DOHH2 (cell line): ENCODE measurements at regions not wholly inside any gene's neighbourhood (a gene's known extent, or its start where the extent isn't known, plus 50 kb on each side); places are given as distances from the start of the nearest gene placed in this dataset.

Experiments
- H3F3A ChIP-seq: fragments of 200-600 bp; sonication (generic), shearing (Covaris generic); 2 replicates; pipeline ENCODE4 v1.6.0; 2016; ENCODE audit warnings: antibody characterized with exemption, mild to moderate bottlenecking; ENCODE audit not compliant: control insufficient read depth, insufficient read depth
- H3K27ac ChIP-seq: fragments of 200-600 bp; sonication (generic); 2 replicates; pipeline ENCODE4 v1.5.1; 2014; ENCODE audit warnings: low read depth, mild to moderate bottlenecking, low read length, moderate library complexity
- H3K27me3 ChIP-seq: fragments of 200-600 bp; sonication (generic); 2 replicates; pipeline ENCODE4 v1.6.1; 2014; ENCODE audit warnings: mild to moderate bottlenecking, low read length, mixed read lengths; ENCODE audit not compliant: control insufficient read depth
- H3K36me3 ChIP-seq: fragments of 200-600 bp; sonication (generic); 2 replicates; pipeline ENCODE4 v1.6.1; 2014; ENCODE audit warnings: mild to moderate bottlenecking, low read length, moderate library complexity, mixed read lengths; ENCODE audit not compliant: control insufficient read depth
- H3K4me1 ChIP-seq: fragments of 200-600 bp; sonication (generic); 2 replicates; pipeline ENCODE4 v1.6.1; 2014; ENCODE audit warnings: mild to moderate bottlenecking, low read length, mixed read lengths; ENCODE audit not compliant: control insufficient read depth
- H3K4me2 ChIP-seq: fragments of 200-600 bp; sonication (generic); 2 replicates; pipeline ENCODE4 v1.6.0; 2014; ENCODE audit warnings: mild to moderate bottlenecking, low read length, moderate library complexity
- H3K4me3 ChIP-seq: fragments of 200-600 bp; sonication (generic); 2 replicates; pipeline ENCODE4 v1.5.1; 2014; ENCODE audit warnings: mild to moderate bottlenecking, low read length, mixed read lengths
- H3K79me2 ChIP-seq: fragments of 200-600 bp; sonication (generic); 2 replicates; pipeline ENCODE4 v1.6.1; 2014; ENCODE audit warnings: mild to moderate bottlenecking, low read length, mixed read lengths; ENCODE audit not compliant: control insufficient read depth
- H3K9me2 ChIP-seq: fragments of 200-600 bp; sonication (generic); replicated peaks from 2 replicates; pipeline ENCODE4 v1.6.1; 2014; ENCODE audit warnings: mild to moderate bottlenecking, low read length, mixed read lengths; ENCODE audit not compliant: control insufficient read depth
- H3K9me3 ChIP-seq: fragments of 200-600 bp; sonication (generic); 2 replicates; pipeline ENCODE4 v1.6.1; 2014; ENCODE audit warnings: antibody characterized with exemption, low read length, mixed read lengths; ENCODE audit not compliant: control insufficient read depth, insufficient read depth
- H4K20me1 ChIP-seq: fragments of 200-600 bp; sonication (generic); 2 replicates; pipeline ENCODE4 v1.6.0; 2014; ENCODE audit warnings: low read depth, mild to moderate bottlenecking, antibody characterized with exemption, low read length, moderate library complexity; ENCODE audit not compliant: control insufficient read depth, insufficient read depth
- EZH2phosphoT487 ChIP-seq: fragments of 200-600 bp; sonication (generic); IDR thresholded peaks from 2 replicates; pipeline ENCODE4 v1.6.1; 2017; ENCODE audit warnings: borderline replicate concordance, mild to moderate bottlenecking, antibody characterized with exemption, low read length, moderate library complexity, mixed read lengths
- TF ChIP-seq, protein P1 (sequence below): fragments of 200-600 bp; sonication (generic); IDR thresholded peaks from one replicate; pipeline ENCODE4 v1.5.1; 2014; ENCODE audit warnings: antibody characterized with exemption, mild to moderate bottlenecking, low read depth, low read length; ENCODE audit not compliant: poor library complexity, severe bottlenecking

DNA sequence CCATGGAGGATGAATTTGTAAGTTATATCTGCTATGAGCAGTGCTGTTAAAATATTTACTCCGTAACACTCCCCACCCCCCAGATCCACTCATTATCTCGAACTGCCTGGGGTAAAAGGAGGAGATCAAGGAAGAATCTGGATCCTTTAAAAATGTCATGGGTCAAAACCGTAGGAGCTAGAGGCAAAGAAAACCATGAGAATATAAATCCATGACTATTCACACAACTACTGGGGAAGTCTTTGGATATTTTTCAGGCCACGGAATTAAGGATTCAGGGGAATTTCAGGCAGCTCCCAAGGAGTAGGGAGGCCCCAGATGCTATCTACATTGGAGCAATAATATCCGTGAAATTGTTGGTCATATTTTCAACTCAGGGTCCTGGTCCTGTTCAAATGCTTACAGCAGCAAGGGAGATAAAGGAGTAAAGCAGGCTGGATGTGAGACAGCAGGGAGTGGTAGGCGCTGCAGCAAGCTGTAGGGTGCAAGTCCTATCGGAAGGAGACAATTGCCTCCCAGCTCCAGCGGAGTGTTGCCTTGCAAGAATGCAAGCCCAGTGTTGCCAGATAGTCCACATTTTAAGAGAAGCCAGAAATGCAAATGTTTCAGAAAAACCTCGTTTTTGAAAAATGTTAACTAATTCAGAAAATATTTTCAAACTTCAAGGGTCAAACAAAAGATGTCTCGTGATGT is 116.2 kb upstream of the KIT start:
- Histone ChIP-seq H3K36me3 (no peaks in the 10 kb centered on the region), H3K79me2 (no peaks in the 10 kb centered on the region), H3K9me2 (no peaks in the 10 kb centered on the region), H3K4me2 (no peak overlapping the region), H3K4me1 (no peaks in the 10 kb centered on the region), H3F3A (no peaks in the 10 kb centered on the region), H3K9me3 (no peaks in the 10 kb centered on the region), H3K27me3 (no peaks in the 10 kb centered on the region), H3K27ac (no peak overlapping the region), H3K4me3 (no peak overlapping the region), H4K20me1 (no peaks in the 10 kb centered on the region)
- no peak for TF ChIP-seq EZH2phosphoT487
- TF ChIP-seq, protein P1, sequence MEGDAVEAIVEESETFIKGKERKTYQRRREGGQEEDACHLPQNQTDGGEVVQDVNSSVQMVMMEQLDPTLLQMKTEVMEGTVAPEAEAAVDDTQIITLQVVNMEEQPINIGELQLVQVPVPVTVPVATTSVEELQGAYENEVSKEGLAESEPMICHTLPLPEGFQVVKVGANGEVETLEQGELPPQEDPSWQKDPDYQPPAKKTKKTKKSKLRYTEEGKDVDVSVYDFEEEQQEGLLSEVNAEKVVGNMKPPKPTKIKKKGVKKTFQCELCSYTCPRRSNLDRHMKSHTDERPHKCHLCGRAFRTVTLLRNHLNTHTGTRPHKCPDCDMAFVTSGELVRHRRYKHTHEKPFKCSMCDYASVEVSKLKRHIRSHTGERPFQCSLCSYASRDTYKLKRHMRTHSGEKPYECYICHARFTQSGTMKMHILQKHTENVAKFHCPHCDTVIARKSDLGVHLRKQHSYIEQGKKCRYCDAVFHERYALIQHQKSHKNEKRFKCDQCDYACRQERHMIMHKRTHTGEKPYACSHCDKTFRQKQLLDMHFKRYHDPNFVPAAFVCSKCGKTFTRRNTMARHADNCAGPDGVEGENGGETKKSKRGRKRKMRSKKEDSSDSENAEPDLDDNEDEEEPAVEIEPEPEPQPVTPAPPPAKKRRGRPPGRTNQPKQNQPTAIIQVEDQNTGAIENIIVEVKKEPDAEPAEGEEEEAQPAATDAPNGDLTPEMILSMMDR, result no peak

DNA sequence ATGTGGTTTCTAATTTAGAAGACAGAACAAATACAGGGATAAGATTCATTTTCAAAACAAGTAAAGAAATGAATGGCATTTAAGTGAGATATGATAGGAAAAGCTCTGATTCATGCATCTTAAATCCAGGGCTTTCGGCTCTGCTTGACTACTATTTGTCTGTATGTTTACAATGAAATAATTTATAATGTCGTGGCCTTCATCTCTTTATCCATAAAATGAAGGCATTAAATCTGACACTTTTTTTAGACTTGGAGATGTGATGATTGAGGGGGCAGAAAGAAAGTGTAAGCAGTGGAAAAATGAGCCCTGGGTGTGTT is 115.7 kb upstream of the KIT start:
- Histone ChIP-seq H3K36me3 (no peaks in the 10 kb centered on the region), H3K79me2 (no peaks in the 10 kb centered on the region), H4K20me1 (no peaks in the 10 kb centered on the region), H3K4me1 (no peaks in the 10 kb centered on the region), H3K9me3 (no peaks in the 10 kb centered on the region), H3K27me3 (no peaks in the 10 kb centered on the region), H3K4me3 (no peak overlapping the region), H3F3A (no peaks in the 10 kb centered on the region), H3K9me2 (no peaks in the 10 kb centered on the region), H3K27ac (no peak overlapping the region), H3K4me2 (no peak overlapping the region)
- TF ChIP-seq EZH2phosphoT487, result no peak
- TF ChIP-seq, protein P1, result no peak

- Histone ChIP-seq H4K20me1 (no peaks in the 10 kb centered on the region), H3K9me3 (no peaks in the 10 kb centered on the region), H3K9me2 (no peaks in the 10 kb centered on the region), H3K36me3 (no peaks in the 10 kb centered on the region), H3K4me2 (no peak overlapping the region), H3K4me3 (no peak overlapping the region), H3F3A (no peaks in the 10 kb centered on the region), H3K27ac (no peak overlapping the region), H3K79me2 (no peaks in the 10 kb centered on the region), H3K4me1 (peaks cover 4% of the 10 kb centered on the region), H3K27me3 (no peaks in the 10 kb centered on the region)
- TF ChIP-seq, protein P1, result no peak
- no peak for TF ChIP-seq EZH2phosphoT487
These were observed 115.2 kb upstream of the KIT start for GRCh38 chr4:54542540-54543041.
